WTC11 (cell line): ENCODE measurements at regions not wholly inside any gene's neighbourhood (a gene's known extent, or its start where the extent isn't known, plus 50 kb on each side); places are given as distances from the start of the nearest gene placed in this dataset.
"Not testable (repeated sequence)": the region's sequence is repeated elsewhere in the genome, so short reads cannot be mapped to it uniquely, and the experiment has no call there.

Experiments used
- ATAC-seq: fragments of 200-7000 bp; cut with Tn5 transposase; 2 replicates; pipeline ENCODE4 v1.10.0; 2021; ENCODE audit warnings: mild to moderate bottlenecking, moderate library complexity
- CTCF ChIA-PET: fragments of 300-600 bp; sonication (Branson Sonifier 250); formaldehyde crosslinking; loops from one replicate; lab custom pipeline; 2021; ENCODE audit warnings: antibody characterized with exemption; lab: Charles Lee
- POLR2A ChIA-PET: fragments of 350-600 bp; sonication (Branson Sonifier 250); formaldehyde crosslinking; loops from one replicate; lab custom pipeline; 2021; ENCODE audit warnings: antibody characterized with exemption; lab: Charles Lee
- DNase-seq: peaks from one replicate; pipeline ENCODE4 v3.0.0; 2021; ENCODE audit warnings: low spot score
- H3K27ac Mint-ChIP-seq: 2 replicates; pipeline ENCODE4 v1.8.0; 2021; ENCODE audit warnings: mixed read lengths
- H3K27me3 Mint-ChIP-seq: 2 replicates; pipeline ENCODE4 v1.8.0; 2021; ENCODE audit warnings: low read depth, mild to moderate bottlenecking, moderate library complexity, mixed read lengths
- H3K36me3 Mint-ChIP-seq: 2 replicates; pipeline ENCODE4 v1.8.0; 2021; ENCODE audit warnings: mixed read lengths
- H3K4me1 Mint-ChIP-seq: 2 replicates; pipeline ENCODE4 v1.8.0; 2022; ENCODE audit warnings: mixed read lengths
- H3K4me3 Mint-ChIP-seq: 2 replicates; pipeline ENCODE4 v1.8.0; 2021; ENCODE audit warnings: mild to moderate bottlenecking, moderate library complexity, mixed read lengths
- H3K9me3 Mint-ChIP-seq: 2 replicates; pipeline ENCODE4 v1.8.0; 2021; ENCODE audit warnings: mixed read lengths
- ATF6 ChIP-seq: sonication (generic); formaldehyde crosslinking; IDR thresholded peaks from 2 replicates; pipeline ENCODE4 v1.8.1; 2023; ENCODE audit warnings: mild to moderate bottlenecking, missing genetic modification reagents
- E2F1 ChIP-seq: sonication (generic); formaldehyde crosslinking; IDR thresholded peaks from 2 replicates; pipeline ENCODE4 v1.8.0; 2022; ENCODE audit warnings: mild to moderate bottlenecking, missing genetic modification reagents
- ETV6 ChIP-seq: sonication (generic); formaldehyde crosslinking; IDR thresholded peaks from 2 replicates; pipeline ENCODE4 v1.8.1; 2022; ENCODE audit warnings: mild to moderate bottlenecking, missing genetic modification reagents
- FOXJ3 ChIP-seq: sonication (generic); formaldehyde crosslinking; IDR thresholded peaks from 2 replicates; pipeline ENCODE4 v1.9.0; 2021; ENCODE audit warnings: missing genetic modification reagents, mild to moderate bottlenecking, borderline replicate concordance
- JUN ChIP-seq: sonication (generic); formaldehyde crosslinking; IDR thresholded peaks from 2 replicates; pipeline ENCODE4 v1.8.0; 2023; ENCODE audit warnings: mild to moderate bottlenecking, missing genetic modification reagents
- MYBL2 ChIP-seq: sonication (generic); formaldehyde crosslinking; IDR thresholded peaks from 2 replicates; pipeline ENCODE4 v1.8.1; 2023; ENCODE audit warnings: mild to moderate bottlenecking, moderate library complexity, missing genetic modification reagents
- NR1H2 ChIP-seq: sonication (generic); formaldehyde crosslinking; IDR thresholded peaks from 2 replicates; pipeline ENCODE4 v1.9.0; 2021; ENCODE audit warnings: mild to moderate bottlenecking, moderate library complexity, missing genetic modification reagents
- OVOL2 ChIP-seq: fragments of 250-450 bp; sonication (Bioruptor Pico); IDR thresholded peaks from 2 replicates; pipeline ENCODE4 v1.9.0; 2021; ENCODE audit warnings: mild to moderate bottlenecking, borderline replicate concordance
- RELA ChIP-seq: sonication (generic); formaldehyde crosslinking; IDR thresholded peaks from 2 replicates; pipeline ENCODE4 v1.8.1; 2022; ENCODE audit warnings: missing genetic modification reagents, mild to moderate bottlenecking, borderline replicate concordance
- USF1 ChIP-seq: sonication (generic); formaldehyde crosslinking; IDR thresholded peaks from 2 replicates; pipeline ENCODE4 v1.8.0; 2022; ENCODE audit warnings: mild to moderate bottlenecking, missing genetic modification reagents
- ZBTB43 ChIP-seq: sonication (generic); formaldehyde crosslinking; IDR thresholded peaks from 2 replicates; pipeline ENCODE4 v1.8.1; 2023; ENCODE audit warnings: mild to moderate bottlenecking, missing genetic modification reagents
- ZNF138 ChIP-seq: sonication (generic); formaldehyde crosslinking; conservative IDR thresholded peaks from 2 replicates; pipeline ENCODE4 v1.8.1; 2022; ENCODE audit warnings: mild to moderate bottlenecking, moderate library complexity, missing genetic modification reagents
- ZNF317 ChIP-seq: sonication (generic); formaldehyde crosslinking; IDR thresholded peaks from 2 replicates; pipeline ENCODE4 v1.8.1; 2023; ENCODE audit warnings: low read depth, mild to moderate bottlenecking, moderate library complexity, missing genetic modification reagents, borderline replicate concordance
- ZNF532 ChIP-seq: fragments of 250-450 bp; sonication (Bioruptor Pico); IDR thresholded peaks from 2 replicates; pipeline ENCODE4 v1.9.0; 2021; ENCODE audit warnings: mild to moderate bottlenecking, borderline replicate concordance
- TF ChIP-seq, protein P1 (sequence below): fragments of 250-450 bp; sonication (Bioruptor Pico); IDR thresholded peaks from 2 replicates; pipeline ENCODE4 v1.8.0; 2021; ENCODE audit warnings: mild to moderate bottlenecking
- TF ChIP-seq, protein P2 (sequence below): fragments of 250-450 bp; sonication (Bioruptor Pico); IDR thresholded peaks from 2 replicates; pipeline ENCODE4 v2.1.2; 2022; ENCODE audit warnings: mild to moderate bottlenecking, moderate library complexity

DNA sequence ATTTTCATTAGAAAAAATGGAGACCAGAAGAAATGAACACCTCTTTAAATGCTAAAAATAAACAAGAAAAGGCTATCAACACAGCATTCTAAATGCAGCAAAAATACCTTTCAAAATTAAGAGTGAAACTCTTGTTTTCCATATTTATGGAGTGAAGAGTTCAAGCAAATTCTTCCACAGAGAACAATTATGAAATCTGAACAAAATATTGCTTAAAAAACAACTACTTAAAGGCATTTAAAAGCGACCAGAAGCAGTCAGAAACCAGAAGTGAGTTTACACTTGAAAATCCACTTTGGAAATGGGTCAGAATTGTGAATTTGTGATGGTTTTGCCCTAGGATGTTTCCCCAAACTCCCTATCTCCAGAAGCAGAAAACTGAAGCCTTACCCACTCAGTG is 60.9 kb upstream of the KCNH1 start:
- no peaks in the 10 kb centered on the region for H3K4me1 Mint-ChIP-seq
- TF ChIP-seq RELA (CRISPR knock-in tag) (no peak), OVOL2 (CRISPR knock-in tag) (no peak)
- TF ChIP-seq, all 79 proteins: peak for 0
- ChIA-PET CTCF (no interaction called here), POLR2A (no interaction called here)
- Mint-ChIP-seq H3K36me3 (peaks cover 12% of the 10 kb centered on the region), H3K27ac (no peak overlapping the region), H3K27me3 (peaks cover 3% of the 10 kb centered on the region; the same call in 1 of the 2 replicates), H3K9me3 (peaks cover 18% of the 10 kb centered on the region), H3K4me3 (no peak overlapping the region)
- ATAC-seq = no peak
- no peak for DNase-seq

DNA sequence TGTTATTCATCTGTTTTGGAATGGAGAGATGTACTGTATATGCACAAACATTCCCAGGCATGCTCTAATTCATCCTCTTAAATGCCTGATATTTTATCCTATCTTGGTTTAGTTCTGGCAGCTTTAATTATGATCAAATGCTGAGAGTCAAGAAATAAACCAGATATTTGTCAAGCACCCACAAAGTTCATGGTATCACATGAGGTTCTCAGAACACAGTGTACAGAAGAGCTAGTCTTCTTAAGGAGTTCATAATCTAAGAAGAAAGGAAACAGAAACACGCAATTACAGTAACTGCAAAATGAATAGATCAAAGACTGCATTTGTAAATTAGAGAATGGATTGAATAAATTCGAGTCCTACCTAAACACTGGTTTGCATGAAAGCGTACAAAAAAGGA is 58.3 kb upstream of the KCNH1 start:
- H3K36me3 Mint-ChIP-seq = peaks cover 9% of the 10 kb centered on the region
- no peak for DNase-seq
- no peak overlapping the region for H3K4me3 Mint-ChIP-seq
- no peaks in the 10 kb centered on the region for H3K4me1 Mint-ChIP-seq
- peaks cover 11% of the 10 kb centered on the region for H3K9me3 Mint-ChIP-seq
- no peak overlapping the region for H3K27ac Mint-ChIP-seq
- peaks cover 3% of the 10 kb centered on the region; the same call in 1 of the 2 replicates for H3K27me3 Mint-ChIP-seq
- POLR2A ChIA-PET = no interaction called here
- TF ChIP-seq MYBL2 (CRISPR knock-in tag) = no peak
- TF ChIP-seq ZBTB43 (CRISPR knock-in tag) = no peak
- TF ChIP-seq NR1H2 (CRISPR knock-in tag) = no peak
- TF ChIP-seq, protein P1, sequence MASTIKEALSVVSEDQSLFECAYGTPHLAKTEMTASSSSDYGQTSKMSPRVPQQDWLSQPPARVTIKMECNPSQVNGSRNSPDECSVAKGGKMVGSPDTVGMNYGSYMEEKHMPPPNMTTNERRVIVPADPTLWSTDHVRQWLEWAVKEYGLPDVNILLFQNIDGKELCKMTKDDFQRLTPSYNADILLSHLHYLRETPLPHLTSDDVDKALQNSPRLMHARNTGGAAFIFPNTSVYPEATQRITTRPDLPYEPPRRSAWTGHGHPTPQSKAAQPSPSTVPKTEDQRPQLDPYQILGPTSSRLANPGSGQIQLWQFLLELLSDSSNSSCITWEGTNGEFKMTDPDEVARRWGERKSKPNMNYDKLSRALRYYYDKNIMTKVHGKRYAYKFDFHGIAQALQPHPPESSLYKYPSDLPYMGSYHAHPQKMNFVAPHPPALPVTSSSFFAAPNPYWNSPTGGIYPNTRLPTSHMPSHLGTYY (CRISPR knock-in tag) = no peak
- TF ChIP-seq ZNF138 (CRISPR knock-in tag) = no peak
- ATAC-seq = no peak
- CTCF ChIA-PET = no interaction called here

DNA sequence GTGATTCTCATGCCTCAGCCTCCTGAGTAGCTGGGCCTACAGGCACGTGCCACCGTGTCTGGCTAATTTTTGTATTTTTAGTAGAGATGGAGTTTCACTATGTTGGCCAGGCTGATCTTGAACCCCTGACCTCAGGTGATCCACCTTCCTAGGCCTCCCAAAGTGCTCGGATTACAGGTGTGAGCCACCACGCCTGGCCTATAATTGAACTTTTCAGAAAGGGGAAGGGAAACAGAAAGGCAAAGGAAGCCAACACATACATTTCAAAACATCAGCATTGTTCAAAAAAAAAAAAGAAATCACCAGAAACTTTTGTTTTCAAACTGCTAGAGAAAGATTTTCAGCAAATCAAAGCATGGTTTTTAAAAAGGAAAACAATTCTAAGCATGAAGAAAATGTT is 54.8 kb upstream of the KCNH1 start:
- H3K4me1 Mint-ChIP-seq, H3K9me3 Mint-ChIP-seq, ATAC-seq, H3K36me3 Mint-ChIP-seq, POLR2A ChIA-PET, CTCF ChIA-PET, H3K4me3 Mint-ChIP-seq, H3K27me3 Mint-ChIP-seq, DNase-seq, H3K27ac Mint-ChIP-seq: not testable (repeated sequence)

- CTCF ChIA-PET = interaction anchor here (0.9 kb wide), 1 partner anchor 49 kb away, joined by 3 read pairs; no protein-coding TSS in a partner anchor
- Mint-ChIP-seq H3K27me3 (no peaks in the 10 kb centered on the region), H3K27ac (no peak overlapping the region)
Observed at GRCh38 chr1:211183747-211184313, 49.9 kb upstream of the KCNH1 start.

More at GRCh38 chr1:211183747-211184313, 49.9 kb upstream of the KCNH1 start:
- DNase-seq = no peak
- H3K4me1 Mint-ChIP-seq = no peaks in the 10 kb centered on the region
- TF ChIP-seq RELA (CRISPR knock-in tag) (no peak), ZNF317 (CRISPR knock-in tag) (no peak), JUN (CRISPR knock-in tag) (no peak), E2F1 (CRISPR knock-in tag) (no peak), USF1 (no peak), FOXJ3 (CRISPR knock-in tag) (no peak), ATF6 (CRISPR knock-in tag) (no peak), ETV6 (CRISPR knock-in tag) (no peak), ZNF532 (CRISPR knock-in tag) (no peak)
- TF ChIP-seq, protein P2, sequence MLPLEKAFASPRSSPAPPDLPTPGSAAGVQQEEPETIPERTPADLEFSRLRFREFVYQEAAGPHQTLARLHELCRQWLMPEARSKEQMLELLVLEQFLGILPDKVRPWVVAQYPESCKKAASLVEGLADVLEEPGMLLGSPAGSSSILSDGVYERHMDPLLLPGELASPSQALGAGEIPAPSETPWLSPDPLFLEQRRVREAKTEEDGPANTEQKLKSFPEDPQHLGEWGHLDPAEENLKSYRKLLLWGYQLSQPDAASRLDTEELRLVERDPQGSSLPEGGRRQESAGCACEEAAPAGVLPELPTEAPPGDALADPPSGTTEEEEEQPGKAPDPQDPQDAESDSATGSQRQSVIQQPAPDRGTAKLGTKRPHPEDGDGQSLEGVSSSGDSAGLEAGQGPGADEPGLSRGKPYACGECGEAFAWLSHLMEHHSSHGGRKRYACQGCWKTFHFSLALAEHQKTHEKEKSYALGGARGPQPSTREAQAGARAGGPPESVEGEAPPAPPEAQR (CRISPR knock-in tag) = no peak
- no peaks in the 10 kb centered on the region for H3K9me3 Mint-ChIP-seq
- POLR2A ChIA-PET = no interaction called here
- no peak for ATAC-seq
- H3K36me3 Mint-ChIP-seq = no peaks in the 10 kb centered on the region
- H3K4me3 Mint-ChIP-seq = no peak overlapping the region
